B cell (primary cell): ENCODE measurements at regions not wholly inside any gene's neighbourhood (a gene's known extent, or its start where the extent isn't known, plus 50 kb on each side); places are given as distances from the start of the nearest gene placed in this dataset.

Source experiments
- CTCF ChIP-seq: fragments of 200-600 bp; IDR thresholded peaks from one replicate; pipeline ENCODE4 v1.8.0; 2022; ENCODE audit warnings: antibody characterized with exemption, mild to moderate bottlenecking
- EZH2 ChIP-seq: IDR thresholded peaks from 2 replicates; pipeline ENCODE4 v1.6.1; 2012; ENCODE audit warnings: borderline replicate concordance, low read depth, mild to moderate bottlenecking, moderate library complexity, low read length; ENCODE audit not compliant: insufficient read depth, poor library complexity, severe bottlenecking

DNA sequence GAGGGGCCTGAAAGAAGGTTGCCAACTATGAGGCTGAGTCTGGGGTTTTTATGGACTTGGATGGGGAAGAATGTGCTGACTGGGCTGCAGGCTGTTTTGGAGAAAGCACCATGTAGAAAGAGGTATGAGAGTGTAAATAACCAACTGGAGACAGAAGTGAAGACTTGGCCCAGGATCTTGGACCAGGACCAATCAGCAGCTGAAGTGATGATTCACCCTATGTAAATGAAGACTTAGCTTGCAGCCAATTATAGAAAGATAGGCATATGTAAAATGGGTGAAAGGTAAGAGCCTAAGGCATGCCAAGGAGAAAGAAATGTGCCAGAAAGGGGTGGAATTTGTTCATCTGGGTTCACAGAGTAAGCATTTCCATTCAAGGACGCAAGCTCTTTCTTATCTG, 856.7 kb upstream of the PRKX start:
- TF ChIP-seq CTCF (no peak), EZH2 (no peak)
